GM12865 (cell line): ENCODE measurements at regions not wholly inside any gene's neighbourhood (a gene's known extent, or its start where the extent isn't known, plus 50 kb on each side); places are given as distances from the start of the nearest gene placed in this dataset.
"Not testable (repeated sequence)": the region's sequence is repeated elsewhere in the genome, so short reads cannot be mapped to it uniquely, and the experiment has no call there.

Source experiments
- DNase-seq: peaks from one replicate; pipeline ENCODE4 v3.0.0; 2010; ENCODE audit warnings: low read depth
- H3K4me3 ChIP-seq: 2 replicates; pipeline ENCODE4 v1.5.1; 2011; ENCODE audit warnings: mild to moderate bottlenecking, low read depth, low read length, control low read depth
- CTCF ChIP-seq: IDR thresholded peaks from 2 replicates; pipeline ENCODE4 v1.5.1; 2011; ENCODE audit warnings: low read length, control low read depth, low read depth, inconsistent platforms; ENCODE audit not compliant: insufficient read depth; ENCODE audit errors: missing control alignments

GRCh38 chr3:94365006-94365405 lies 302.1 kb downstream of the NSUN3 start:
- DNase-seq, result no peak
- no peak for TF ChIP-seq CTCF
- H3K4me3 ChIP-seq, result no peak overlapping the region

GRCh38 chr3:94372026-94372425 lies 309.2 kb downstream of the NSUN3 start:
- DNase-seq, result no peak
- no peak for TF ChIP-seq CTCF
- no peak overlapping the region for H3K4me3 ChIP-seq

- H3K4me3 ChIP-seq, result no peak overlapping the region
- no peak for DNase-seq
- TF ChIP-seq CTCF, result no peak
Observed at GRCh38 chr3:94373456-94373855, 310.6 kb downstream of the NSUN3 start.

GRCh38 chr3:94374439-94375161 lies 311.7 kb downstream of the NSUN3 start:
- DNase-seq, result no peak
- H3K4me3 ChIP-seq, result no peak overlapping the region
- no peak for TF ChIP-seq CTCF

GRCh38 chr3:94377123-94377696 lies 314.3 kb downstream of the NSUN3 start:
- not testable (repeated sequence) for H3K4me3 ChIP-seq, DNase-seq

- not testable (repeated sequence) for DNase-seq, H3K4me3 ChIP-seq
Observed at GRCh38 chr3:94377863-94378262, 315.0 kb downstream of the NSUN3 start.

GRCh38 chr3:94378322-94378721 lies 315.5 kb downstream of the NSUN3 start:
- no peak for TF ChIP-seq CTCF
- DNase-seq, result no peak
- H3K4me3 ChIP-seq, result no peak overlapping the region

- no peak for DNase-seq
- TF ChIP-seq CTCF, result no peak
- no peak overlapping the region for H3K4me3 ChIP-seq
Observed at GRCh38 chr3:94379264-94379663, 316.4 kb downstream of the NSUN3 start.
